Mesenchymal stem cell (in vitro differentiated cells and primary cell): ENCODE measurements at regions not wholly inside any gene's neighbourhood (a gene's known extent, or its start where the extent isn't known, plus 50 kb on each side); places are given as distances from the start of the nearest gene placed in this dataset.
"Not testable (repeated sequence)": the region's sequence is repeated elsewhere in the genome, so short reads cannot be mapped to it uniquely, and the experiment has no call there.

Experiments used
- DNase-seq: peaks from one replicate; pipeline ENCODE4 v3.0.0-alpha.2; 2013
- H2AFZ ChIP-seq: one replicate; pipeline ENCODE4 v1.6.1; 2013; ENCODE audit warnings: low read depth, mild to moderate bottlenecking, control low read depth, inconsistent platforms, low read length, moderate library complexity
- H2AK5ac ChIP-seq: 2 replicates; pipeline ENCODE4 v1.6.1; 2013; ENCODE audit warnings: low read length, moderate library complexity, mild to moderate bottlenecking, inconsistent platforms; ENCODE audit not compliant: severe bottlenecking
- H2BK120ac ChIP-seq: one replicate; pipeline ENCODE4 v1.6.1; 2013; ENCODE audit warnings: low read depth, mild to moderate bottlenecking, inconsistent platforms, low read length, moderate library complexity
- H2BK12ac ChIP-seq, 2 experiments: one replicate each; pipeline ENCODE4 v1.6.1; 2013; ENCODE audit warnings: inconsistent platforms in 2 of 2, low read length in 2 of 2, mild to moderate bottlenecking in 2 of 2, moderate library complexity in 2 of 2, control low read depth in 1 of 2
- H2BK15ac ChIP-seq: one replicate; pipeline ENCODE4 v1.6.1; 2013; ENCODE audit warnings: mild to moderate bottlenecking, low read depth, inconsistent platforms; ENCODE audit not compliant: poor library complexity, severe bottlenecking
- H2BK5ac ChIP-seq: 2 replicates; pipeline ENCODE4 v1.6.1; 2013; ENCODE audit warnings: low read depth, mild to moderate bottlenecking, low read length, control low read depth, inconsistent platforms; ENCODE audit not compliant: poor library complexity, severe bottlenecking
- H3K14ac ChIP-seq, 2 experiments: one replicate each; pipeline ENCODE4 v1.6.1; 2013; ENCODE audit warnings: inconsistent platforms in 2 of 2, low read length in 2 of 2, control low read depth in 1 of 2, mild to moderate bottlenecking in 1 of 2, moderate library complexity in 1 of 2
- H3K18ac ChIP-seq, 2 experiments: one replicate each; pipeline ENCODE4 v1.6.1; 2013; ENCODE audit warnings: inconsistent platforms in 2 of 2, low read length in 2 of 2, control low read depth in 1 of 2, low read depth in 1 of 2, mild to moderate bottlenecking in 1 of 2
- H3K23ac ChIP-seq, 2 experiments: one replicate each; pipeline ENCODE4 v1.6.1; 2013; ENCODE audit warnings: inconsistent platforms in 2 of 2, low read length in 2 of 2, mild to moderate bottlenecking in 2 of 2, moderate library complexity in 2 of 2, control low read depth in 1 of 2
- H3K27ac ChIP-seq: 2 replicates; pipeline ENCODE4 v1.5.1; 2013; ENCODE audit warnings: mild to moderate bottlenecking, moderate library complexity, low read length, control low read depth, inconsistent platforms; ENCODE audit not compliant: poor library complexity, severe bottlenecking
- H3K27me3 ChIP-seq, 2 experiments: 2 replicates each; pipeline versions ENCODE4 v1.6.1 to v1.7.0; 2013; ENCODE audit warnings: low read length in 2 of 2, mild to moderate bottlenecking in 2 of 2, moderate library complexity in 2 of 2, control low read depth in 1 of 2, inconsistent platforms in 1 of 2; ENCODE audit not compliant: control insufficient read depth in 1 of 2, insufficient read depth in 1 of 2
- H3K36me3 ChIP-seq, 2 experiments: 2 replicates each; pipeline versions ENCODE4 v1.6.1 to v1.7.0; 2013; ENCODE audit warnings: low read length in 2 of 2, control low read depth in 1 of 2, inconsistent platforms in 1 of 2, low read depth in 1 of 2, mild to moderate bottlenecking in 1 of 2; ENCODE audit not compliant: insufficient read depth in 2 of 2, control insufficient read depth in 1 of 2
- H3K4ac ChIP-seq, 2 experiments: one replicate each; pipeline ENCODE4 v1.6.1; 2013; ENCODE audit warnings: inconsistent platforms in 2 of 2, low read length in 2 of 2, mild to moderate bottlenecking in 2 of 2, moderate library complexity in 2 of 2, control low read depth in 1 of 2, low read depth in 1 of 2
- H3K4me1 ChIP-seq: 2 replicates; pipeline ENCODE4 v1.6.1; 2013; ENCODE audit warnings: low read depth, low read length, control low read depth; ENCODE audit not compliant: control insufficient read depth, insufficient read depth
- H3K4me2 ChIP-seq: 2 replicates; pipeline ENCODE4 v1.6.1; 2013; ENCODE audit warnings: low read length, mild to moderate bottlenecking, inconsistent platforms; ENCODE audit not compliant: poor library complexity, severe bottlenecking
- H3K4me3 ChIP-seq, 2 experiments: 2 replicates each; pipeline versions ENCODE4 v1.5.1 to v1.7.0; 2013; ENCODE audit warnings: low read length in 2 of 2, mild to moderate bottlenecking in 2 of 2, control low read depth in 1 of 2, low read depth in 1 of 2; ENCODE audit not compliant: insufficient read depth in 1 of 2
- H3K79me1 ChIP-seq: replicated peaks from 2 replicates; pipeline ENCODE4 v1.6.1; 2013; ENCODE audit warnings: mild to moderate bottlenecking, control low read depth, low read length, inconsistent platforms; ENCODE audit not compliant: poor library complexity, severe bottlenecking
- H3K9ac ChIP-seq: 2 replicates; pipeline ENCODE4 v1.7.0; 2013; ENCODE audit warnings: mild to moderate bottlenecking, low read length, moderate library complexity
- H3K9me3 ChIP-seq: 2 replicates; pipeline ENCODE4 v1.7.0; 2013; ENCODE audit warnings: mild to moderate bottlenecking, low read length; ENCODE audit not compliant: control insufficient read depth
- H4K8ac ChIP-seq: one replicate; pipeline ENCODE4 v1.6.1; 2013; ENCODE audit warnings: inconsistent platforms, mild to moderate bottlenecking, low read length, moderate library complexity
- H4K91ac ChIP-seq: one replicate; pipeline ENCODE4 v1.6.1; 2013; ENCODE audit warnings: mild to moderate bottlenecking, low read length, inconsistent platforms
- WGBS: methylation state at CpG from one replicate; pipeline ENCODE4 v1.1.7; 2013; ENCODE audit warnings: mixed read lengths; 5-methylcytosine and 5-hydroxymethylcytosine counted together

DNA sequence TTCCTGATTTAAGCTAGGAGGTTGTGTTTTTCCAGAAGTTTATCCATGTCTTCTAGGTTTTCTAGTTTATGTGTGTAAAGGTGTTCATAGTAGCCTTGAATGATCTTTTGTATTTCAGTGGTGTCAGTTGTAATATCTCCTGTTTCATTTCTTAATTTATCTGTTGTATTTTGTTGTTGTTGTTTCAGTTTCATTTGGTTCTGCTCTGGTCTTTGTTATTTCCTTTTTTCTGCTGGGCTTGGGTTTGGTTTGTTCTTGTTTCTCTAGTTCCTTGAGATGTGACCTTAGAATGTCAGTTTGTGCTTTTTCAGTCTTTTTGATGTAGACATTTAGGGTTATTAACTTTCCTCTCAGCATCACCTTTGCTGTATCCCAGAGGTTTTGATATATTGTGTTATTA, 62.8 kb downstream of the SCP2D1 start:
- not testable (repeated sequence) for H3K4me1 ChIP-seq, H4K8ac ChIP-seq, H3K23ac ChIP-seq, DNase-seq, H3K18ac ChIP-seq, H2AK5ac ChIP-seq, H3K27ac ChIP-seq, H2BK15ac ChIP-seq, H3K4me3 ChIP-seq, H3K9ac ChIP-seq, H2BK5ac ChIP-seq, H4K91ac ChIP-seq, H2BK120ac ChIP-seq, H3K4ac ChIP-seq, H2AFZ ChIP-seq, H3K79me1 ChIP-seq, H3K27me3 ChIP-seq, H3K9me3 ChIP-seq, H3K36me3 ChIP-seq, H3K14ac ChIP-seq, H3K4me2 ChIP-seq, H2BK12ac ChIP-seq

- no peak for DNase-seq
Measured at GRCh38 chr20:18879262-18879661, 65.7 kb downstream of the SCP2D1 start.

GRCh38 chr20:18886756-18887155, 73.2 kb downstream of the SCP2D1 start:
- no peak overlapping the region for H3K18ac ChIP-seq
- no peaks in the 10 kb centered on the region for H3K27me3 ChIP-seq
- H3K4me3 ChIP-seq, result no peak overlapping the region
- no peaks in the 10 kb centered on the region for H3K9me3 ChIP-seq
- DNase-seq, result no peak
- no peak overlapping the region for H3K27ac ChIP-seq
- no peak overlapping the region for H4K8ac ChIP-seq
- no peak overlapping the region for H3K9ac ChIP-seq
- no peaks in the 10 kb centered on the region for H3K4me1 ChIP-seq
- H2BK120ac ChIP-seq, result no peak overlapping the region
- no peak overlapping the region for H2BK5ac ChIP-seq
- H2BK15ac ChIP-seq, result no peak overlapping the region
- no peak overlapping the region for H2BK12ac ChIP-seq
- no peak overlapping the region for H3K14ac ChIP-seq
- no peaks in the 10 kb centered on the region for H3K36me3 ChIP-seq
- no peaks in the 10 kb centered on the region for H3K79me1 ChIP-seq
- no peak overlapping the region for H3K4me2 ChIP-seq
- H4K91ac ChIP-seq, result no peak overlapping the region
- no peak overlapping the region for H3K4ac ChIP-seq
- H2AFZ ChIP-seq, result no peak overlapping the region
- no peak overlapping the region for H3K23ac ChIP-seq
- no peak overlapping the region for H2AK5ac ChIP-seq
- 33% methylated on average over 1 of the region's 1 CpG for WGBS

More at GRCh38 chr20:18879262-18879661, 65.7 kb downstream of the SCP2D1 start:
- no peaks in the 10 kb centered on the region for H3K4me1 ChIP-seq
- no peak overlapping the region for H4K8ac ChIP-seq
- H3K14ac ChIP-seq, result no peak overlapping the region
- 28% methylated on average over 2 of the region's 2 CpGs for WGBS
- no peak overlapping the region for H3K27ac ChIP-seq
- no peaks in the 10 kb centered on the region for H3K9me3 ChIP-seq
- no peak overlapping the region for H3K4ac ChIP-seq
- H3K4me3 ChIP-seq, result no peak overlapping the region
- H3K36me3 ChIP-seq, result no peaks in the 10 kb centered on the region
- no peak overlapping the region for H2BK5ac ChIP-seq
- no peak overlapping the region for H3K4me2 ChIP-seq
- no peak overlapping the region for H3K9ac ChIP-seq
- no peak overlapping the region for H3K23ac ChIP-seq
- H4K91ac ChIP-seq, result no peak overlapping the region
- no peak overlapping the region for H2BK12ac ChIP-seq
- H3K18ac ChIP-seq, result no peak overlapping the region
- H2BK15ac ChIP-seq, result no peak overlapping the region
- H2AFZ ChIP-seq, result no peak overlapping the region
- no peak overlapping the region for H2AK5ac ChIP-seq
- H3K79me1 ChIP-seq, result no peaks in the 10 kb centered on the region
- no peak overlapping the region for H2BK120ac ChIP-seq
- no peaks in the 10 kb centered on the region for H3K27me3 ChIP-seq

DNA sequence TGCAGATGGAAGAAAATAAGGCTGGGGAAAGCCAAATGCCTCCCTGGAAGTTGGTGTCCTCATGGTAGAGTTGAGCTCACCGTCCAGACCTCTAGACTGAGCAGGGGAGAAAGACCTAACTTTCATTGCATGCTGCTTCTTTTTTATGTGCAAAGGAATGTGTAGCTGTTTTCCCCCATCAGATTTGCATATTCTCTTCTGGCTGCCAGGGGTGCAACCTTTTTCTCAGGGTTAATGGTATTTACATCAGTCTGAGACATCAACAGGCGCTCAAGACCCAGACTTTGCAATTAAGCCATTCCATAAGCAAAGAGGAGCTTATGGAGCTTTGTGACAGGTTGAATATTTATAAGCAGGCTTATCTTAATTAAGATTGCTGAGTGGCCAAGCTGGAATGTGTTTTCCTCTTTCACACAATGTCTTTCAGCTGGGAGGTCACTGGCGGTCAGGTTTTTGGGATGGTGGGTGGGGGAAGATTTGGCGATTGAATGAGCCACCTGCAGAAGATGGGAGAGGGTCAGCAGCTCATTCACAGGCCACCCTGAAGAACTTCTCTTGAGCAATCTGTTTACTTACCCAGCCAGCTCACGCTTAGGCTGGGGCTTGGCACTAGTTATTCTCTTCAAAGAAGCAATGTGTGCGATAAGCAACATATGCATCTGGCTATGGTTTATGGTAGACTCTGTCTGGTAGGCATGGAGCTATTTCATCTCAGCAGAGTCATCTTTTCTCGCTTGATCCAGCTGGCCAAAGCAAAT, 88.6 kb downstream of the SCP2D1 start:
- Histone ChIP-seq H3K36me3 (no peaks in the 10 kb centered on the region), H2BK120ac (no peak overlapping the region)

More for the DNA sequence above, 88.6 kb downstream of the SCP2D1 start:
- WGBS, result 72% methylated on average over 7 of the region's 7 CpGs
- Histone ChIP-seq H2AK5ac (no peak overlapping the region), H3K4me3 (no peak overlapping the region), H2BK5ac (no peak overlapping the region), H3K27me3 (peaks cover 0 to 4% of the 10 kb centered on the region in 2 experiments), H2BK12ac (no peak overlapping the region), H3K4me1 (no peaks in the 10 kb centered on the region), H2AFZ (no peak overlapping the region), H3K4me2 (no peak overlapping the region), H3K14ac (no peak overlapping the region), H3K27ac (no peak overlapping the region), H3K4ac (no peak overlapping the region), H4K91ac (no peak overlapping the region), H3K23ac (no peak overlapping the region), H4K8ac (no peak overlapping the region), H2BK15ac (no peak overlapping the region), H3K9me3 (no peaks in the 10 kb centered on the region), H3K9ac (no peak overlapping the region), H3K18ac (no peak overlapping the region), H3K79me1 (no peaks in the 10 kb centered on the region)
- no peak for DNase-seq
